C4-2B (cell line): ENCODE measurements at regions not wholly inside any gene's neighbourhood (a gene's known extent, or its start where the extent isn't known, plus 50 kb on each side); places are given as distances from the start of the nearest gene placed in this dataset.

Source experiments
- ZFX ChIP-seq: fragments of 450-650 bp; IDR thresholded peaks from 2 replicates; pipeline ENCODE4 v1.6.1; 2017
- TF ChIP-seq, protein P1 (sequence below): fragments of 450-650 bp; conservative IDR thresholded peaks from 2 replicates; pipeline ENCODE4 v1.5.1; 2017; ENCODE audit warnings: mild to moderate bottlenecking

DNA sequence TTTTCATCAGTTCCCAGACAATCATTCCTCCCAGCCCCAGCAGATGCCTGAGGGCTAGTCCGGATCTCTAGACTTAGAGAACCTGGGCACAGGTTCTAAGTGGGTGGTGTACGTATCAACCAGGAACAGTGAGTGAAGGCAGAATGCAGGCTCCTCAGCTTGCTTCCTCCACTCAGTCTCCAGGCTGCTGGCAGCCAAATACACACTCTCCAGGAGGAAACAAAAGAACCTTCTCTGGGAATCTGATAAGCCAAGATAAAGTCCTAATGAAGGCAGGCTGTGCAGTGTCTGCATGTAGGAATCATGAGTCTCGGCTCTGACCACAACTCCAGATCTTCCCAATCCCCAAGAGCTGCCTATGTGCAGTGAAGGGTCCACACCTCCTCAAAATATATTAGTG lies 245.7 kb downstream of the SP3 start:
- TF ChIP-seq, protein P1, sequence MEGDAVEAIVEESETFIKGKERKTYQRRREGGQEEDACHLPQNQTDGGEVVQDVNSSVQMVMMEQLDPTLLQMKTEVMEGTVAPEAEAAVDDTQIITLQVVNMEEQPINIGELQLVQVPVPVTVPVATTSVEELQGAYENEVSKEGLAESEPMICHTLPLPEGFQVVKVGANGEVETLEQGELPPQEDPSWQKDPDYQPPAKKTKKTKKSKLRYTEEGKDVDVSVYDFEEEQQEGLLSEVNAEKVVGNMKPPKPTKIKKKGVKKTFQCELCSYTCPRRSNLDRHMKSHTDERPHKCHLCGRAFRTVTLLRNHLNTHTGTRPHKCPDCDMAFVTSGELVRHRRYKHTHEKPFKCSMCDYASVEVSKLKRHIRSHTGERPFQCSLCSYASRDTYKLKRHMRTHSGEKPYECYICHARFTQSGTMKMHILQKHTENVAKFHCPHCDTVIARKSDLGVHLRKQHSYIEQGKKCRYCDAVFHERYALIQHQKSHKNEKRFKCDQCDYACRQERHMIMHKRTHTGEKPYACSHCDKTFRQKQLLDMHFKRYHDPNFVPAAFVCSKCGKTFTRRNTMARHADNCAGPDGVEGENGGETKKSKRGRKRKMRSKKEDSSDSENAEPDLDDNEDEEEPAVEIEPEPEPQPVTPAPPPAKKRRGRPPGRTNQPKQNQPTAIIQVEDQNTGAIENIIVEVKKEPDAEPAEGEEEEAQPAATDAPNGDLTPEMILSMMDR: no peak
- no peak for TF ChIP-seq ZFX
